SK-N-SH (cell line): ENCODE measurements at regions not wholly inside any gene's neighbourhood (a gene's known extent, or its start where the extent isn't known, plus 50 kb on each side); places are given as distances from the start of the nearest gene placed in this dataset.

Source experiments
- RCOR1 ChIP-seq: fragments of 150-350 bp; IDR thresholded peaks from 2 replicates; pipeline ENCODE4 v1.6.1; 2017; ENCODE audit warnings: antibody characterized with exemption, low read length
- TF ChIP-seq, protein P1 (sequence below): fragments of 200-600 bp; sonication (generic); IDR thresholded peaks from 2 replicates; pipeline ENCODE4 v1.6.1; 2017; ENCODE audit warnings: antibody characterized with exemption, mild to moderate bottlenecking, moderate library complexity
- TF ChIP-seq, protein P2 (sequence below): IDR thresholded peaks from 2 replicates; pipeline ENCODE4 v1.4.0; 2012; ENCODE audit warnings: low read depth, borderline replicate concordance

- no peak for TF ChIP-seq RCOR1
- TF ChIP-seq, protein P1, sequence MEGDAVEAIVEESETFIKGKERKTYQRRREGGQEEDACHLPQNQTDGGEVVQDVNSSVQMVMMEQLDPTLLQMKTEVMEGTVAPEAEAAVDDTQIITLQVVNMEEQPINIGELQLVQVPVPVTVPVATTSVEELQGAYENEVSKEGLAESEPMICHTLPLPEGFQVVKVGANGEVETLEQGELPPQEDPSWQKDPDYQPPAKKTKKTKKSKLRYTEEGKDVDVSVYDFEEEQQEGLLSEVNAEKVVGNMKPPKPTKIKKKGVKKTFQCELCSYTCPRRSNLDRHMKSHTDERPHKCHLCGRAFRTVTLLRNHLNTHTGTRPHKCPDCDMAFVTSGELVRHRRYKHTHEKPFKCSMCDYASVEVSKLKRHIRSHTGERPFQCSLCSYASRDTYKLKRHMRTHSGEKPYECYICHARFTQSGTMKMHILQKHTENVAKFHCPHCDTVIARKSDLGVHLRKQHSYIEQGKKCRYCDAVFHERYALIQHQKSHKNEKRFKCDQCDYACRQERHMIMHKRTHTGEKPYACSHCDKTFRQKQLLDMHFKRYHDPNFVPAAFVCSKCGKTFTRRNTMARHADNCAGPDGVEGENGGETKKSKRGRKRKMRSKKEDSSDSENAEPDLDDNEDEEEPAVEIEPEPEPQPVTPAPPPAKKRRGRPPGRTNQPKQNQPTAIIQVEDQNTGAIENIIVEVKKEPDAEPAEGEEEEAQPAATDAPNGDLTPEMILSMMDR: no peak
- TF ChIP-seq, protein P2, sequence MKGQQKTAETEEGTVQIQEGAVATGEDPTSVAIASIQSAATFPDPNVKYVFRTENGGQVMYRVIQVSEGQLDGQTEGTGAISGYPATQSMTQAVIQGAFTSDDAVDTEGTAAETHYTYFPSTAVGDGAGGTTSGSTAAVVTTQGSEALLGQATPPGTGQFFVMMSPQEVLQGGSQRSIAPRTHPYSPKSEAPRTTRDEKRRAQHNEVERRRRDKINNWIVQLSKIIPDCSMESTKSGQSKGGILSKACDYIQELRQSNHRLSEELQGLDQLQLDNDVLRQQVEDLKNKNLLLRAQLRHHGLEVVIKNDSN: no peak
Observed at GRCh38 chr18:10128921-10129501, 215.2 kb downstream of the VAPA start.
